ENCODE measurements at regions not wholly inside any gene's neighbourhood (a gene's known extent, or its start where the extent isn't known, plus 50 kb on each side); places are given as distances from the start of the nearest gene placed in this dataset.
"Not testable (repeated sequence)": the region's sequence is repeated elsewhere in the genome, so short reads cannot be mapped to it uniquely, and the experiment has no call there.

- not testable (repeated sequence) for DNase-seq (ENCODE audit: low spot score)
These were observed 304.4 kb downstream of the ANAPC1 start for GRCh38 chr2:111579500-111580134.

GRCh38 chr2:111580616-111581015 is 303.4 kb downstream of the ANAPC1 start:
- not testable (repeated sequence) for DNase-seq (ENCODE audit: low spot score)

GRCh38 chr2:111582090-111582489 is 301.9 kb downstream of the ANAPC1 start:
- DNase-seq (ENCODE audit: low spot score), result not testable (repeated sequence)

- DNase-seq (ENCODE audit: low spot score), result not testable (repeated sequence)
These were observed 300.5 kb downstream of the ANAPC1 start for GRCh38 chr2:111583480-111583879.

GRCh38 chr2:111584540-111584939 is 299.5 kb downstream of the ANAPC1 start:
- not testable (repeated sequence) for DNase-seq (ENCODE audit: low spot score)

GRCh38 chr2:111584950-111585349 is 299.0 kb downstream of the ANAPC1 start:
- not testable (repeated sequence) for DNase-seq (ENCODE audit: low spot score)

- not testable (repeated sequence) for DNase-seq (ENCODE audit: low spot score)
These were observed 298.0 kb downstream of the ANAPC1 start for GRCh38 chr2:111586014-111586413.

GRCh38 chr2:111595072-111595471 is 288.9 kb downstream of the ANAPC1 start:
- DNase-seq (ENCODE audit: low spot score), result not testable (repeated sequence)

GRCh38 chr2:111596808-111597705 is 286.9 kb downstream of the ANAPC1 start:
- DNase-seq (ENCODE audit: low spot score), result not testable (repeated sequence)

GRCh38 chr2:111598944-111599343 is 285.0 kb downstream of the ANAPC1 start:
- not testable (repeated sequence) for DNase-seq (ENCODE audit: low spot score)

- DNase-seq (ENCODE audit: low spot score), result not testable (repeated sequence)
These were observed 281.7 kb downstream of the ANAPC1 start for GRCh38 chr2:111602259-111602658.

GRCh38 chr2:111605798-111606197 is 278.2 kb downstream of the ANAPC1 start:
- not testable (repeated sequence) for DNase-seq (ENCODE audit: low spot score)

- not testable (repeated sequence) for DNase-seq (ENCODE audit: low spot score)
These were observed 277.4 kb downstream of the ANAPC1 start for GRCh38 chr2:111606632-111607031.

- DNase-seq (ENCODE audit: low spot score), result not testable (repeated sequence)
These were observed 274.7 kb downstream of the ANAPC1 start for GRCh38 chr2:111609146-111609844.

- DNase-seq (ENCODE audit: low spot score), result not testable (repeated sequence)
These were observed 274.0 kb downstream of the ANAPC1 start for GRCh38 chr2:111610035-111610434.

- no peak for DNase-seq (ENCODE audit: low spot score)
These were observed 267.3 kb downstream of the ANAPC1 start for GRCh38 chr2:111616651-111617218.

- no peak for DNase-seq (ENCODE audit: low spot score)
These were observed 266.4 kb downstream of the ANAPC1 start for GRCh38 chr2:111617299-111618225.

GRCh38 chr2:111618226-111618977 is 265.6 kb downstream of the ANAPC1 start:
- peak; percentile 22 for DNase-seq (ENCODE audit: low spot score)

GRCh38 chr2:111618978-111619902 is 264.8 kb downstream of the ANAPC1 start:
- no peak for DNase-seq (ENCODE audit: low spot score)
